OCI-LY1 (cell line): ENCODE measurements at regions not wholly inside any gene's neighbourhood (a gene's known extent, or its start where the extent isn't known, plus 50 kb on each side); places are given as distances from the start of the nearest gene placed in this dataset.

Experiments used
- EZH2 ChIP-seq: fragments of 200-600 bp; sonication (generic), shearing (Covaris generic); IDR thresholded peaks from 2 replicates; pipeline ENCODE4 v1.8.0; 2017; ENCODE audit warnings: borderline replicate concordance, mixed run types, mild to moderate bottlenecking, antibody characterized with exemption, low read length, moderate library complexity, mixed read lengths
- TF ChIP-seq, protein P1 (sequence below): fragments of 200-600 bp; sonication (generic), shearing (Covaris generic); IDR thresholded peaks from 2 replicates; pipeline ENCODE4 v1.5.1; 2017; ENCODE audit warnings: mild to moderate bottlenecking, antibody characterized with exemption, low read length, moderate library complexity, mixed read lengths

DNA sequence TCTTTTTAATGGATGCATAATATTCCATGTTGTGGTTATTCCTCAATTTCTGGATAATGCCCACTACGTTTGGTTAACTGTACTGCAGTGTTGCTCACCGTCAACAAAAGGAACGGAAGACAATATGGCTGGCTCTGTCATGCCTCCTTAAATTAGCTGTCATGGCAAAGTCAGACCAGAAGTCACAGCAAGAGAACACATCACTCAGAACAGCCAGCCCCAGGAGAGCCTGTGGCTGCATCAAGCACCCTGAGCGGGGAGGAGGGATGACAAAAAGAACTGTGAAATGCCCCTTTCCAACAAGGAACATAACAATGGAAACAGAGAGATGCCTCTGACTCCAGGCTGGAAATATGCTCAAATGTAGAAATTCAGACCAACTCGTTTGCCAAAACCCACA lies 366.0 kb upstream of the ZNF507 start:
- TF ChIP-seq, protein P1, sequence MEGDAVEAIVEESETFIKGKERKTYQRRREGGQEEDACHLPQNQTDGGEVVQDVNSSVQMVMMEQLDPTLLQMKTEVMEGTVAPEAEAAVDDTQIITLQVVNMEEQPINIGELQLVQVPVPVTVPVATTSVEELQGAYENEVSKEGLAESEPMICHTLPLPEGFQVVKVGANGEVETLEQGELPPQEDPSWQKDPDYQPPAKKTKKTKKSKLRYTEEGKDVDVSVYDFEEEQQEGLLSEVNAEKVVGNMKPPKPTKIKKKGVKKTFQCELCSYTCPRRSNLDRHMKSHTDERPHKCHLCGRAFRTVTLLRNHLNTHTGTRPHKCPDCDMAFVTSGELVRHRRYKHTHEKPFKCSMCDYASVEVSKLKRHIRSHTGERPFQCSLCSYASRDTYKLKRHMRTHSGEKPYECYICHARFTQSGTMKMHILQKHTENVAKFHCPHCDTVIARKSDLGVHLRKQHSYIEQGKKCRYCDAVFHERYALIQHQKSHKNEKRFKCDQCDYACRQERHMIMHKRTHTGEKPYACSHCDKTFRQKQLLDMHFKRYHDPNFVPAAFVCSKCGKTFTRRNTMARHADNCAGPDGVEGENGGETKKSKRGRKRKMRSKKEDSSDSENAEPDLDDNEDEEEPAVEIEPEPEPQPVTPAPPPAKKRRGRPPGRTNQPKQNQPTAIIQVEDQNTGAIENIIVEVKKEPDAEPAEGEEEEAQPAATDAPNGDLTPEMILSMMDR, result no peak
- no peak for TF ChIP-seq EZH2
